Adrenal gland (tissue), 5 donors: ENCODE measurements at regions not wholly inside any gene's neighbourhood (a gene's known extent, or its start where the extent isn't known, plus 50 kb on each side); places are given as distances from the start of the nearest gene placed in this dataset.

Source experiments
- POLR2A ChIP-seq, 2 donors: fragments of 450-650 bp; IDR thresholded peaks; one replicate each; pipeline ENCODE4 v1.6.1; 2017; ENCODE audit warnings: antibody characterized with exemption in 2 of 2, mild to moderate bottlenecking in 2 of 2, moderate library complexity in 1 of 2
- TF ChIP-seq, protein P1 (sequence below), 6 experiments: fragments of 450-650 bp in 4 of 6; fragments of 200-600 bp in 2 of 6; sonication (generic) in 1 of 6; IDR thresholded peaks; 1 replicate in 5 of 6; 2 replicates in 1 of 6; pipeline versions ENCODE4 v1.5.1 to v1.8.0; 2016 to 2021; ENCODE audit warnings: antibody characterized with exemption in 6 of 6, mild to moderate bottlenecking in 2 of 6, moderate library complexity in 1 of 6
- donor health status: DM: no; HTN: no; CAD: no.

DNA sequence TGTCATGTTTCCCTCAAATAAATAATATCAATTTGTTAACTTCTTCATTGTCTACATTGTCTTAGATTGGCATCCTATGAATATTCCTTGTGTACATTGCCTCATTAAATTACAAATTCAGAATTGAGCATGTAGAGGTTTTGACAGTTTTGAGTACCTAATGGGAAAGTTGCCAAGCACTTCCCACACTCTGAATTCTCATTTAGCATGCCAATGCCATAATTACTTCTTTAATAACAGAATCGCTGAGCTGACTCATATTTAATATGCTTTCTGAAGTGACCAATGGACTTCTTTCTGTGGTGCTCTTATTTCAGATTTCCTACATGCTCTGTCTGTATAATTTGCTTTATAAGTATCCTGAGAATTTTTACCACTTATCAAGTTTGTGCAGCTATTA lies 114.4 kb upstream of the NOL4 start:
- TF ChIP-seq, protein P1, sequence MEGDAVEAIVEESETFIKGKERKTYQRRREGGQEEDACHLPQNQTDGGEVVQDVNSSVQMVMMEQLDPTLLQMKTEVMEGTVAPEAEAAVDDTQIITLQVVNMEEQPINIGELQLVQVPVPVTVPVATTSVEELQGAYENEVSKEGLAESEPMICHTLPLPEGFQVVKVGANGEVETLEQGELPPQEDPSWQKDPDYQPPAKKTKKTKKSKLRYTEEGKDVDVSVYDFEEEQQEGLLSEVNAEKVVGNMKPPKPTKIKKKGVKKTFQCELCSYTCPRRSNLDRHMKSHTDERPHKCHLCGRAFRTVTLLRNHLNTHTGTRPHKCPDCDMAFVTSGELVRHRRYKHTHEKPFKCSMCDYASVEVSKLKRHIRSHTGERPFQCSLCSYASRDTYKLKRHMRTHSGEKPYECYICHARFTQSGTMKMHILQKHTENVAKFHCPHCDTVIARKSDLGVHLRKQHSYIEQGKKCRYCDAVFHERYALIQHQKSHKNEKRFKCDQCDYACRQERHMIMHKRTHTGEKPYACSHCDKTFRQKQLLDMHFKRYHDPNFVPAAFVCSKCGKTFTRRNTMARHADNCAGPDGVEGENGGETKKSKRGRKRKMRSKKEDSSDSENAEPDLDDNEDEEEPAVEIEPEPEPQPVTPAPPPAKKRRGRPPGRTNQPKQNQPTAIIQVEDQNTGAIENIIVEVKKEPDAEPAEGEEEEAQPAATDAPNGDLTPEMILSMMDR (IDR thresholded peaks at IDR 0.05), result no peak
- no peak for TF ChIP-seq POLR2A (IDR thresholded peaks at IDR 0.05)
